CD4-positive, alpha-beta T cell treated with Interleukin-2 at 100 ng/mL for 4 hours (primary cell): ENCODE measurements at regions not wholly inside any gene's neighbourhood (a gene's known extent, or its start where the extent isn't known, plus 50 kb on each side); places are given as distances from the start of the nearest gene placed in this dataset.

Experiments
- DNase-seq: peaks from one replicate; pipeline ENCODE4 v3.0.0-alpha.2; 2020; ENCODE audit warnings: low spot score

- no peak for DNase-seq
Measured at GRCh38 chr17:14474591-14474990, 173.7 kb downstream of the HS3ST3B1 start.

- no peak for DNase-seq
Measured at GRCh38 chr17:14471052-14471451, 170.2 kb downstream of the HS3ST3B1 start.

- no peak for DNase-seq
Measured at GRCh38 chr17:14470417-14470816, 169.5 kb downstream of the HS3ST3B1 start.

DNA sequence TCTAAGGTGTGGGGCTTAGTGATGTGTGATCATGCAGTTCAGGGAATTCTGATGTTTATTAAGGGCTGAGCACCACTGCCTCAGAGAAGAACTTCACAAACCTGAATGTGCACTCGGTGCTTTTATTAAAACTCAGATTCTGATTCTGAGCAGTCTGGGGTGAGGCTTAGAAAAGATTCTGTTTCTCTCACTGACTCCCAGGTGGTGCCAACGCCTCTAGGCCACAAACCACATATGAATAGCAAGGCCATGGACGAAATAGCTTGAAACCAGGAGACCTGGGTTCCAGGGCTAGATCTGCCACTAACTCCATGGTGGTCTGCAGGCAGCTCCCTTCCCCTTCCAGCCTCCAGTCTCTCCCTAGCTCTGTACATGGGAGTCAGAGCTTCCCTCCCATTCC, 169.1 kb downstream of the HS3ST3B1 start:
- DNase-seq = no peak

DNA sequence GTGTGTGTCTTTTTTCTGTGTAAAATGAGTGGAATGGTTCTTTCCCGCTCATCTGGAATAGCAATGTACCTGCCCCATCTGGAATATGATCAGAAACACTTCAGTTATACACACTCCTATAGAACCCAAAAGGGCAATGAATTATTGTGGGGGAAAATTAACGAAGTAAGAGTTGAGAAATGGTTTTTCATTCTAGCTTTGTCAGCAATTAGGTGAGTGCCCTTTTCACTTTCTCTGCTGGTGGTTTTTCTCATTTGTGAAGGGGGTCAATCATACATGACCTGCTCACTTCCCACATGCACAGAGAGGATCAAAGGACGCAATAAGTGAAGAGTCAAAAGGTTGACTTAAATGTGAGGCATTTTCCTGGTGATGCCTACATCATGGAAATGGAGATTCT, 168.0 kb downstream of the HS3ST3B1 start:
- DNase-seq = no peak

DNA sequence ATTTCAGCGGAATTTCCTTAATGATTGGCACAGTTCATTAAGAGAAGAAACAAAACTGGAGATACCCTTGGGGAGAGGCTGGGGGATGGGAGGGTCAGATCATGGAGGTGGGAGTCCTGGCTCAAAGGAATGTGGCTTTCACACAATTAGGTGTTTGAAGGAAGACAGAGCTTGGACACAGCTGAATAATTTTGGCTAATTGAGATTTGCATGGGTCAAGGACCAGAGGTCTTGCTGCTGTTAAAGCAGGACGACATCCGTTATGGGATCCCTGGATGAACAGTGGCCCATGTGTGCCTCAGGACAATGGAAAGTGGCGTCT, 160.3 kb downstream of the HS3ST3B1 start:
- no peak for DNase-seq

- DNase-seq = no peak
Measured at GRCh38 chr17:14460516-14461226, 159.8 kb downstream of the HS3ST3B1 start.

- DNase-seq = no peak
Measured at GRCh38 chr17:14459955-14460354, 159.1 kb downstream of the HS3ST3B1 start.

DNA sequence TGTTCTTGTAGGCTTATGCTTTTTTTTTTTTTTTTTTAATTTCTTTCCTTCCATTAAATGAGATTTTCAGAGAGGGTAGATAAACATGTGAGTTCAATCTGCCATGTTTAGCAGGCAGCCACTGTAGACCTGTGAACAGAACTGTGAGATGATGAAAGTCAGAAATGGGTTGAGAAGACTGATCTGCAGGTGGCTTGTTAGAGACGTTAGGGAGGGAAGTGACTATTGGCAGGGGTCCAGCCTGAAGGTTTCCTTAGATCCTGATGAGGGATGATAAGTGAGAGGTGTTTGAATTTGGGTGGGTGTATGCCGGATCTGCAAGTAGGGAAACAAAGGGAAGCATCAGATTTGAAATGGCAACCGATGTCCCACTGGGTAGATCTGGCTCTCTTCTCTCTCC, 157.8 kb downstream of the HS3ST3B1 start:
- no peak for DNase-seq

- DNase-seq = no peak
Measured at GRCh38 chr17:14454746-14455145, 153.9 kb downstream of the HS3ST3B1 start.

GRCh38 chr17:14452856-14453255, 152.0 kb downstream of the HS3ST3B1 start:
- no peak for DNase-seq

- no peak for DNase-seq
Measured at GRCh38 chr17:14451729-14452191, 150.9 kb downstream of the HS3ST3B1 start.

DNA sequence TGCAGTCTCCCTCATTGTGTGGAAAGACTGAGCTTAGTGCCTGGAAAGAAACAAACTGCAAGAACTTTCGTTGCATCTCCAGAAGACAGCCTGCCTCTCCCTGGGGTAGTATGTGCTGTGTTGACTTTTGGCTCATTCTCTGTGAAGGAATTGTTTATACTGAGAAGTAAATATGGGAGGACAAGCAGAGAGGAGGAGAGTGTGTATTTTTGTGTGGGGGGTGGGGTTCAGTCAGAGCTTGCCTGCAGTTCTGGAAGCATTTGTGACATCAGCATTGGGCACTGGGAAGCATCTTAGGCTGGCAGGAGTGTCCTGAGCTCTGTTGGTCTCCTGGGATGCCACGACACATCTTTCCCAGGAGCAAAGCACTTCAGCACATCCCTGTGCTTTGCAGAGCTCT, 147.9 kb downstream of the HS3ST3B1 start:
- DNase-seq = no peak

DNA sequence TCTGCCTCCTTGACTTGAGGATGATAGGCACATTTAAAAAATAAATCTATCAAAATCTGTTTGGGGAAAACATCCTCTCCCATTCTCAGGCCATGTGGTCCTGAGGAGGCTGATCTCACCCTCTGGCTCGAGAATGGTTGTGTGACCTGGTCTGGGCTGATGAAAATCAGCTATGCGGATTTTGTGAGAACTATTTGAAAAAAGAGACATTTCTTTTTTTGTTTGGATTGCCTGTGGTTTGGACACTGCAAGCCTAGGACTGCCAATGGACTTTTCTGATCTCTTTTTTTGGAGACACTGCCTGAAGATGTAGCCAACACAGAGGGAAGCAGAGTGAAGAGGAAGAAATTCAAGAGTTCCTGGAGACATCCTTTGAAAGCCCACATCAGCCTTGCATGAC, 145.9 kb downstream of the HS3ST3B1 start:
- no peak for DNase-seq

GRCh38 chr17:14444915-14445314, 144.0 kb downstream of the HS3ST3B1 start:
- DNase-seq = no peak

DNA sequence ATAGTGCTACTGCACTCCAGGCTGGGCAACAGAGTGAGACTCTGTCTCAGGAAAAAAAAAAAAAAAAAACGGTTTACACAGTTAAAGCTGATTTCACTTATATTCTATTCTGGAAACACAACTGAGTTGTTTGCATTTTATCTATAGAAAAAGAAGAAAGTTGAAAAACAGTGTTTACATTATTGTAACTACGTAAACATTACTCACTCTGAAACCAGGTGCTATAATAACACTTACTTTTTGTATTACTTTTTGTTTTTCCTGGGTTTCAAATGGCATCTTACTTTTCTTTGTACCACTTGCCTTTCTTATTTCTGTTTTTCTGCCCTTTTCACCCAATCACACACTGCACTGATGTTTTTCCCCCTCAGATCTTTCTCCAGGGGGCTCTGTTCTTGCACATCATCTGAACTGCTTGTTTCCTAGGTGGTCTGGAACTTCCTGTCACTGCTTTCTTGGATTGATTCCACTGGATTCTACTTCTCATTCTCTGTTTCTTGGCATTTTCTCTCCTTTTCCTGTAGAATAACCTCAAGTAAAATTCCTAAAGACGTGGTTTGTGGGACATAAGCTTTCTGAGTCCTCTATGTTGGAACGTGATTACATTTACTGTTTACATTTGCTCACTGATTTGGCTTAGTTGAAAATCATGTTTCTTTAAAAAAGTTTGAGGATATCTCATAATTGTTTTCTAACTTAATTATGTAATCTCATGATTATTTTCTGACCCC, 142.1 kb downstream of the HS3ST3B1 start:
- no peak for DNase-seq

DNA sequence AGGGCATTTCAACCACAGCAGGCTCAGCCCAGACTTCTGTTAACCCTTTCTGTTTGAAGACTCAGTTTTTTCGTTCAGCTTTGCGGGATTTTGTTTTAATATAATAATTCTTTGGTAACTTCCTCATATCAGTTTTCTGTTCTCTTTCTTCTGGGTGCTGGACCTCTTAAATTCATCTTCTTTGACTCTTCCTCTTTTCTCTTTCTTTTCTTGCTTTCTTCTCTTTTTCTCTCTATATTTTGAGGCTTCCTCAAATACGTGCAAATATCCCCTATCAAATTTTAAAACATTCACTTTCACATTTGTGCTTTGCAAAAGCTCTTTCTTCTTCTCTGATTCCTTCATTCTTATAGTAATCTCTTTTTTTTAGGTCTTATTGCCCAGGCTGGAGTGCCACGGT, 136.3 kb downstream of the HS3ST3B1 start:
- DNase-seq = no peak

- DNase-seq = no peak
Measured at GRCh38 chr17:14436266-14436665, 135.4 kb downstream of the HS3ST3B1 start.

GRCh38 chr17:14434506-14434905, 133.6 kb downstream of the HS3ST3B1 start:
- no peak for DNase-seq

GRCh38 chr17:14432079-14432478, 131.2 kb downstream of the HS3ST3B1 start:
- DNase-seq = no peak

DNA sequence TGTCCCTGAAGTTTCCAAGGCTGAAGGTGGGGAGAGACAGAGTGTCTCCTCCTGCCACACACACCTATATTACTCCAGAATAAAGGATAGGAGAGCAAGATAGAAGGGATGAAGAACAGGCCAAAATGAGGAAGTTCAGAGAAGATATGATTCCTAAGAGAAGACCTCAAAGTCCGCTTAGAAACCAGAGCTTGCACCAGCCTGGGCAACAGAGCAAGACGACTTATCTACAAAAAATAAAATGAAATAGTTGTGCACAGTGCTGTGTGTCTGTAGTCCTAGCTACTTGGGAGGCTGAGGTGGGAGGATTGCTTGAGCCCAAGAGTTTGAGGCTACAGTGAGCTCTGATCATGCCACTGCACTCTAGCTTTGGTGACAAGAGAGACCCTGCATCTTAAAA, 128.2 kb downstream of the HS3ST3B1 start:
- no peak for DNase-seq

DNA sequence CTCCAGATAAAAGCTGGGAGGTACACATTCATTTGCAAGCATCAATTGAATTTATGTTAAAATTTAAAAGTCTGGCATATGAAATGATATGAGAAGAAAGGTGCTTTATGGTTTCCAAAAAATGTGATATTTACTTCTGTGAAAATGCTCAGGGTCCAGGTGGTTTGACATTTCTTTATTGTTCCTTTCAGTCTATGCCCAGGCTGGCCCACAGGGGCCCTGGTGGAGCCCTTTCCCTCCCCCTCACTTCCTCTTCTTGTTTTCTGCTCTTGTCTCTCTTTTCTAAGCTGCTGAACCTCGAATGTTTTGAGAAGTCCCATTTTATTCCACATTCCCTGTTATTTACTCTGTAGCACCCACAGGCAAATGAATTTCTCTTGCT, 127.8 kb downstream of the HS3ST3B1 start:
- peak; percentile 35 for DNase-seq

DNA sequence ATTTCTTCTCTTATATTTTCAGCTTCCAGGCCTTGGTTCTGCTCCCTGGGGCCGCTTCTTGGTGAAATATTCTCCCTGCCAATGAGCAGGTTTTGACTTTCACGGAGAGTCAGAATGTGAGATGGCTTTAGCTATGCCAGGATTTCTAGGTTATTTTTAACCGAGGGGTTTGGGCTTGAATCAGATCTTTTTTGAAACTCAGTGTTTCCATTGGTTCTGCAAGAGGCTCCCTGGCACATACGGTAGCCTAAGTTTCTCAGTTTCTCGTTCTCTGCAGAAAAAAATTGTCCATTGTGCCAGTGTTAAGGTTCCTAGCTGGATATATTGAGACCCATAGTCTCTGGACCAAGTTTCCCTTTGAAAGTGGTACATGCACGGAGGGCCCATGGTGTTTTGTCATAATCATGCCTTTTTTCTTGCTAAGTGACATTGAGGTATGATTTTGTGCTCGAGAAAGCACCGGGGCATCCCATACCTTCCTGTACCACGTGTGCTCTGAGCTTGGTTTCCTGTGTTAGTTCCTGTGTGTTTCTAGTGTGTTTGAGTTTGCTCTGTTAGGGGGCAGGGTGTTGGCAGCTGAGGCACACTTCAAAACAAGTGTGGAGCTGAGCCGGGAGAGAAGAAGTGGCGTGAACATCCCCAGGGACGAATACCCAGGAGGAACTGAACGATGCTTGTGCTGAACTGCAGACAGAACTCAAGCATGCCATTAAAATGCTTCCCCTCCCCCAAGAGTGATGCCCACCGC, 127.2 kb downstream of the HS3ST3B1 start:
- peak; percentile 69 for DNase-seq
